Left forelimb (tissue), 1 donor: ENCODE measurements at regions not wholly inside any gene's neighbourhood (a gene's known extent, or its start where the extent isn't known, plus 50 kb on each side); places are given as distances from the start of the nearest gene placed in this dataset.
"Not testable (repeated sequence)": the region's sequence is repeated elsewhere in the genome, so short reads cannot be mapped to it uniquely, and the experiment has no call there.

Experiments
- DNase-seq: peaks from one replicate; pipeline ENCODE4 v3.0.0-alpha.2; 2018; ENCODE audit warnings: low spot score

- DNase-seq, result not testable (repeated sequence)
Observed at GRCh38 chr10:46202405-46202804, 84.4 kb upstream of the ANTXRL start.

- peak; percentile 31 for DNase-seq
Observed at GRCh38 chr10:46204482-46205102, 82.2 kb upstream of the ANTXRL start.

- not testable (repeated sequence) for DNase-seq
Observed at GRCh38 chr10:46210427-46210826, 76.4 kb upstream of the ANTXRL start.

GRCh38 chr10:46215426-46215825 is 71.4 kb upstream of the ANTXRL start:
- no peak for DNase-seq

GRCh38 chr10:46216003-46216634 is 70.7 kb upstream of the ANTXRL start:
- no peak for DNase-seq

GRCh38 chr10:46216836-46217751 is 69.7 kb upstream of the ANTXRL start:
- DNase-seq, result no peak

- DNase-seq, result no peak
Observed at GRCh38 chr10:46217752-46218453, 68.9 kb upstream of the ANTXRL start.

- DNase-seq, result no peak
Observed at GRCh38 chr10:46218921-46219320, 67.9 kb upstream of the ANTXRL start.

GRCh38 chr10:46219431-46219990 is 67.3 kb upstream of the ANTXRL start:
- DNase-seq, result not testable (repeated sequence)

- DNase-seq, result no peak
Observed at GRCh38 chr10:46220187-46220586, 66.6 kb upstream of the ANTXRL start.

GRCh38 chr10:46220872-46221538 is 65.8 kb upstream of the ANTXRL start:
- no peak for DNase-seq

GRCh38 chr10:46222364-46222935 is 64.3 kb upstream of the ANTXRL start:
- DNase-seq, result no peak

GRCh38 chr10:46223064-46223480 is 63.7 kb upstream of the ANTXRL start:
- DNase-seq, result no peak

- DNase-seq, result peak; percentile 45
Observed at GRCh38 chr10:46223626-46224413, 63.0 kb upstream of the ANTXRL start.

- peak; percentile 25 for DNase-seq
Observed at GRCh38 chr10:46224414-46224682, 62.4 kb upstream of the ANTXRL start.

GRCh38 chr10:46225597-46225996 is 61.2 kb upstream of the ANTXRL start:
- peak; percentile 34 for DNase-seq

- peak; percentile 23 for DNase-seq
Observed at GRCh38 chr10:46226232-46226631, 60.6 kb upstream of the ANTXRL start.

GRCh38 chr10:46226900-46227558 is 59.8 kb upstream of the ANTXRL start:
- peak; percentile 64 for DNase-seq

GRCh38 chr10:46227571-46227935 is 59.2 kb upstream of the ANTXRL start:
- DNase-seq, result peak; percentile 58
